Thyroid gland (tissue), 4 donors: ENCODE measurements at regions not wholly inside any gene's neighbourhood (a gene's known extent, or its start where the extent isn't known, plus 50 kb on each side); places are given as distances from the start of the nearest gene placed in this dataset.

ENCODE experiments used
- CTCF ChIP-seq, 6 experiments: fragments of 200-600 bp in 3 of 6; fragments of 450-650 bp in 3 of 6; sonication (generic) in 3 of 6; IDR thresholded peaks; one replicate each; pipeline ENCODE4 v1.5.1; 2016 to 2019; ENCODE audit warnings: antibody characterized with exemption in 6 of 6, mild to moderate bottlenecking in 2 of 6, inconsistent platforms in 1 of 6, moderate library complexity in 1 of 6
- POLR2A ChIP-seq, 2 donors: fragments of 450-650 bp; IDR thresholded peaks; one replicate each; pipeline ENCODE4 v1.6.1; 2017; ENCODE audit warnings: antibody characterized with exemption in 2 of 2, mild to moderate bottlenecking in 2 of 2, moderate library complexity in 1 of 2

- TF ChIP-seq CTCF (IDR thresholded peaks at IDR 0.05) (no peak), POLR2A (IDR thresholded peaks at IDR 0.05) (no peak)
Measured at GRCh38 chr10:16155834-16156233, 281.0 kb upstream of the PTER start.
